ENCODE measurements at regions not wholly inside any gene's neighbourhood (a gene's known extent, or its start where the extent isn't known, plus 50 kb on each side); places are given as distances from the start of the nearest gene placed in this dataset.

GRCh38 chrX:139077281-139078250 lies 366.0 kb upstream of the FGF13 start:
- ChIA-PET RAD21 (ENCODE audit: low non-redundant PET in 1 of 2, low total read pairs in 2 of 2, uncharacterized antibody in 2 of 2, unreplicated experiment in 2 of 2) (no interaction called here), POLR2A (no interaction called here), CTCF (no interaction called here)
- Histone ChIP-seq H3K27me3 (ENCODE audit: insufficient read depth, low read length) (no peaks in the 10 kb centered on the region), H3K9ac (ENCODE audit: low read length) (no peak overlapping the region), H3K4me2 (ENCODE audit: low read length) (no peak overlapping the region), H3K27ac (ENCODE audit: low read depth, low read length) (no peak overlapping the region), H3K4me1 (ENCODE audit: control insufficient read depth in 1 of 2, insufficient read depth in 2 of 2, low read length in 2 of 2) (no peaks in the 10 kb centered on the region), H2AFZ (ENCODE audit: low read depth, low read length, poor library complexity, severe bottlenecking) (no peak overlapping the region), H3K9me3 (ENCODE audit: control insufficient read depth in 1 of 2, insufficient read depth in 1 of 2, low read depth in 1 of 2, low read length in 2 of 2) (no peaks in the 10 kb centered on the region), H3K4me3 (replicated peaks in 1 of 2; ENCODE audit: low read depth in 1 of 2, low read length in 2 of 2) (no peak overlapping the region), H3K79me2 (ENCODE audit: insufficient read depth, low read length) (no peaks in the 10 kb centered on the region), H3K36me3 (ENCODE audit: control insufficient read depth in 1 of 2, insufficient read depth in 2 of 2, low read length in 2 of 2) (no peaks in the 10 kb centered on the region), H3K9me2 (ENCODE audit: insufficient read depth) (no peaks in the 10 kb centered on the region), H4K20me1 (ENCODE audit: insufficient read depth) (no peaks in the 10 kb centered on the region)
- BruUV-seq (replicated peaks), result no TSS peak
- no peak for TF ChIP-seq EZH2phosphoT487 (IDR thresholded peaks at IDR 0.05; ENCODE audit: borderline replicate concordance)
- no peak for TF ChIP-seq POLR2A (IDR thresholded peaks at IDR 0.05; ENCODE audit: borderline replicate concordance, extremely low read depth, insufficient read depth, insufficient read length)
- no peak for TF ChIP-seq ZBTB33 (IDR thresholded peaks at IDR 0.05; ENCODE audit: extremely low read depth, insufficient replicate concordance, low read length)
- TF ChIP-seq CTCF (IDR thresholded peaks at IDR 0.05 in 2 of 3, conservative IDR thresholded peaks at IDR 0.05 in 1 of 3; ENCODE audit: borderline replicate concordance in 1 of 3, insufficient read depth in 1 of 3, low read depth in 2 of 3, low read length in 2 of 3), result no peak
- no peak for TF ChIP-seq CBX3 (IDR thresholded peaks at IDR 0.05; ENCODE audit: low read depth)
- no peak for TF ChIP-seq ELF1 (IDR thresholded peaks at IDR 0.05; ENCODE audit: borderline replicate concordance, low read depth)
- no peak for TF ChIP-seq FOSL1 (IDR thresholded peaks at IDR 0.05; ENCODE audit: low read depth)
- DNase-seq (ENCODE audit: low read depth, low spot score) (no peak), ATAC-seq (no peak)
- intact Hi-C loops (cut with micrococcal nuclease), result no loop called here

Measured in HCT116 (cell line).